ENCODE measurements at regions not wholly inside any gene's neighbourhood (a gene's known extent, or its start where the extent isn't known, plus 50 kb on each side); places are given as distances from the start of the nearest gene placed in this dataset.

DNA sequence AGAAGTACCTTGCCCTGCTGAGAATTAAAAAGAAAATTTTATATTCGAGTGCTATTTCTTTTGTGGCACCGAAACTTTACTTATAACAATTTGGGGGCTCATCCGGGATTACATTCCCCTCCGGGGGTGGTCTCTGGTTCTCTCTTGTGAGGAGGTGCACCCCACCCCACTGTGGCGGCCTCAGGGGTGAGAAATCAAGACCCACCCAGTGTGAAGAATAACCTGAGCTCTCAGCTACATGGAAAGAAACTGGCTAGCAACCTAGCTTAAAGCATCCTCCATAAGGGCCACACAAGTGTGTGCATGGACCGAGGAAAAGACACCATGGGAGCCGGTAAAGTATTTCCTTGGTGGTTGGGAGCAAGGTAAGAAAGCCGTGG is 50.9 kb upstream of the ANKRD10 start:
- H2BK12ac ChIP-seq (ENCODE audit: low read depth, low read length) = no peak overlapping the region
- H3K14ac ChIP-seq (ENCODE audit: insufficient read length) = no peak overlapping the region
- H2AK5ac ChIP-seq (ENCODE audit: low read depth, low read length) = no peak overlapping the region
- no peaks in the 10 kb centered on the region for H3K79me1 ChIP-seq (ENCODE audit: low read depth, low read length)
- FAIRE-seq (no peak), DNase-seq (ENCODE audit: low read depth in 1 of 2, low spot score in 2 of 2) (no peak)
- H3K4ac ChIP-seq (replicated peaks; ENCODE audit: insufficient read length, low read depth, low read length) = no peak overlapping the region
- no peaks in the 10 kb centered on the region for H3K27me3 ChIP-seq (replicated peaks in 1 of 4; ENCODE audit: control insufficient read depth in 3 of 4, extremely low read depth in 1 of 4, insufficient read depth in 3 of 4, low read length in 3 of 4)
- H3K9me3 ChIP-seq (ENCODE audit: insufficient read depth in 2 of 2, low read depth in 1 of 2, low read length in 1 of 2) = peaks cover 32 to 35% of the 10 kb centered on the region in 2 experiments
- H4K20me1 ChIP-seq (replicated peaks in 1 of 2; ENCODE audit: control insufficient read depth in 1 of 2, insufficient read depth in 2 of 2, low read length in 2 of 2) = no peaks in the 10 kb centered on the region
- H4K5ac ChIP-seq (ENCODE audit: insufficient read length, low read depth, low read length) = no peak overlapping the region
- H2BK5ac ChIP-seq (ENCODE audit: low read depth, low read length) = no peak overlapping the region
- no peak overlapping the region for H2BK20ac ChIP-seq (ENCODE audit: low read length)
- H3K23me2 ChIP-seq (ENCODE audit: low read depth, low read length) = no peaks in the 10 kb centered on the region
- TF ChIP-seq NRF1 (IDR thresholded peaks at IDR 0.05; ENCODE audit: low read depth, low read length) (no peak), POLR2A (IDR thresholded peaks at IDR 0.05; ENCODE audit: control extremely low read depth in 1 of 2, low read depth in 2 of 2, low read length in 2 of 2) (no peak), RAD21 (IDR thresholded peaks at IDR 0.05 in 1 of 2, conservative IDR thresholded peaks at IDR 0.05 in 1 of 2; ENCODE audit: low read depth in 2 of 2, low read length in 2 of 2) (no peak), JUND (IDR thresholded peaks at IDR 0.05; ENCODE audit: low read length) (no peak), RFX5 (IDR thresholded peaks at IDR 0.05; ENCODE audit: borderline replicate concordance, low read depth, low read length) (no peak), EP300 (IDR thresholded peaks at IDR 0.05; ENCODE audit: borderline replicate concordance in 1 of 2, low read depth in 2 of 2, low read length in 2 of 2) (no peak), GABPA (IDR thresholded peaks at IDR 0.05; ENCODE audit: borderline replicate concordance, insufficient read depth, low read length) (no peak), SP4 (IDR thresholded peaks at IDR 0.05; ENCODE audit: low read length) (no peak)
- TF ChIP-seq, protein P1, sequence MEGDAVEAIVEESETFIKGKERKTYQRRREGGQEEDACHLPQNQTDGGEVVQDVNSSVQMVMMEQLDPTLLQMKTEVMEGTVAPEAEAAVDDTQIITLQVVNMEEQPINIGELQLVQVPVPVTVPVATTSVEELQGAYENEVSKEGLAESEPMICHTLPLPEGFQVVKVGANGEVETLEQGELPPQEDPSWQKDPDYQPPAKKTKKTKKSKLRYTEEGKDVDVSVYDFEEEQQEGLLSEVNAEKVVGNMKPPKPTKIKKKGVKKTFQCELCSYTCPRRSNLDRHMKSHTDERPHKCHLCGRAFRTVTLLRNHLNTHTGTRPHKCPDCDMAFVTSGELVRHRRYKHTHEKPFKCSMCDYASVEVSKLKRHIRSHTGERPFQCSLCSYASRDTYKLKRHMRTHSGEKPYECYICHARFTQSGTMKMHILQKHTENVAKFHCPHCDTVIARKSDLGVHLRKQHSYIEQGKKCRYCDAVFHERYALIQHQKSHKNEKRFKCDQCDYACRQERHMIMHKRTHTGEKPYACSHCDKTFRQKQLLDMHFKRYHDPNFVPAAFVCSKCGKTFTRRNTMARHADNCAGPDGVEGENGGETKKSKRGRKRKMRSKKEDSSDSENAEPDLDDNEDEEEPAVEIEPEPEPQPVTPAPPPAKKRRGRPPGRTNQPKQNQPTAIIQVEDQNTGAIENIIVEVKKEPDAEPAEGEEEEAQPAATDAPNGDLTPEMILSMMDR (IDR thresholded peaks at IDR 0.05; ENCODE audit: control extremely low read depth in 1 of 3, insufficient read depth in 1 of 3, low read depth in 1 of 3, low read length in 3 of 3) = no peak
- no peaks in the 10 kb centered on the region for H3K36me3 ChIP-seq (ENCODE audit: control insufficient read depth in 2 of 4, insufficient read depth in 4 of 4, low read length in 3 of 4)
- H2AFZ ChIP-seq (ENCODE audit: low read length) = no peak overlapping the region
- H3K56ac ChIP-seq (replicated peaks; ENCODE audit: insufficient read length, low read depth, low read length) = no peak overlapping the region
- H3K4me2 ChIP-seq (ENCODE audit: insufficient read depth in 1 of 2, low read depth in 2 of 2, low read length in 2 of 2) = no peak overlapping the region
- no peak overlapping the region for H3K18ac ChIP-seq (ENCODE audit: extremely low read depth, low read length)
- no peak overlapping the region for H4K8ac ChIP-seq (ENCODE audit: extremely low read depth, insufficient read depth, low read length)
- H3K27ac ChIP-seq (ENCODE audit: low read depth, low read length) = no peak overlapping the region
- ChIA-PET POLR2A (ENCODE audit: partially characterized antibody) (no interaction called here), CTCF (ENCODE audit: partially characterized antibody) (interaction anchor here (1.0 kb wide), 1 partner anchor 84 kb away, joined by 4 read pairs; no protein-coding TSS in a partner anchor)
- WGBS, 2 experiments (ENCODE audit: extremely low coverage in 1 of 2, insufficient coverage in 1 of 2, insufficient read length in 1 of 2, insufficient replicate concordance in 2 of 2, low coverage in 1 of 2, low lambda C conversion rate in 2 of 2, missing lambda C conversion rate in 1 of 2) = 91% methylated on average over 8 of the region's 8 CpGs; no CpG with 5 or more reads in 1 of the 2 experiments
- H3K79me2 ChIP-seq (ENCODE audit: control insufficient read depth in 1 of 2, insufficient read depth in 2 of 2, low read length in 2 of 2) = no peaks in the 10 kb centered on the region
- H2BK120ac ChIP-seq (replicated peaks; ENCODE audit: low read depth, low read length) = no peak overlapping the region
- no peak overlapping the region for H4K91ac ChIP-seq (replicated peaks; ENCODE audit: insufficient read length, low read length)
- no peaks in the 10 kb centered on the region for H3K4me1 ChIP-seq (replicated peaks in 1 of 4; ENCODE audit: control insufficient read depth in 3 of 4, insufficient read depth in 4 of 4, low read length in 3 of 4)
- no peak overlapping the region for H2BK15ac ChIP-seq (ENCODE audit: low read length)
- H3K23ac ChIP-seq (ENCODE audit: insufficient read length) = no peak overlapping the region
- no peak overlapping the region for H3K4me3 ChIP-seq (ENCODE audit: extremely low read depth in 1 of 4, insufficient read depth in 2 of 4, low read depth in 3 of 4, low read length in 4 of 4)
- no peak overlapping the region for H3K9ac ChIP-seq (replicated peaks in 1 of 4; ENCODE audit: extremely low read depth in 1 of 4, low read depth in 3 of 4, low read length in 3 of 4)

All from H1 (cell line).